ENCODE measurements at regions not wholly inside any gene's neighbourhood (a gene's known extent, or its start where the extent isn't known, plus 50 kb on each side); places are given as distances from the start of the nearest gene placed in this dataset.

GRCh38 chr18:65547046-65547445, 203.8 kb upstream of the CDH7 start:
- DNase-seq, result no peak

DNA sequence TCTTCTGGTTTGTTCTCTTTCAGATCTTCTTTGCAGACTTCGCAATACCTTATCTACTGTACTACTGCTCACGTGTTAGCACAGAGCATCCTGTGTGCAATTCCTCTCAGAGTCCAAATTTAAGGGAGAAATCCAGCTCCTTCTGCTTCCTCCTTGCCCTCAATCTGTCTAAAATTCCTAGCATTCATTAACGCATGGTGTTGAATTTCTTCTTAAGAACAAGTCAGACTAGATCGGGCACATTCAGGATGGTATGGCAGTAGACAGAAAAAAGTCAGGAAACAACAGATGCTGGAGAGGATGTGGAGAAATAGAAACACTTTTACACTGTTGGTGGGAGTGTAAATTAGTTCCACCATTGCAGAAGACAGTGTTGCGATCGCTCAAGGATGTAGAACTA, 206.1 kb upstream of the CDH7 start:
- DNase-seq, result no peak

DNA sequence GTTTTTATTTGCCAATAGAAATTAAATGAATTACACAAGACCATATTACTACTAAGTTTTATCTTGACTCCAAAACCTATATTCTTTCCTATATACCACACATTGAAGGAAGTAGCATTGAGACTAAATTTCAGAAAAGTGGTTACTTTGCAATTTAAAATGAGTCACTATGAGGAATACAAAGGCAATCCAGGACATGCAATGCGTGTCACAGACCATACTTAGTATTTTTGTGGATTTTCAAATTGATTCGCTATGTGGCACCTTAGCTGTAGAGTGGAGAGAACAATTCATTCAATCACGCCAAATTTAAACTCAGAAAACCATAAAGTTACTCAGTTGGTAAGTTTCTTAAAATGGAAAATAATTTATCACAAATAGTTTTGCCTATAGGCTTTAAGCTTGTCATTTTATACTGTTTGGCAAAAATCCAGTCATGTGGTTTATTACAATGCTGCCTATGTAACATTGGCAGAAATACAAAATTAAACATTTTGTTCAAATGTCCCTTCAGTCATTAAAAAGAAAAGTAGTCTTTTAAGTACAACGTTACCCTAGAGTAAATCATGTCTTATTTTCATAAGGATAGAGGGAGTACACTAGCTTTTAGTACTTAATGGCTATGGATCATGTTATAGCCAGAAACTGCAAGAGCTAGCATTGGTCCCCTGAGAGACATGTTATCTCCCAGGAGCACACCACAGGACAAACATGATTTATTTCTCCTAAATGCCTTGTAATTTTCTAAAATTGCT, 222.8 kb upstream of the CDH7 start:
- DNase-seq, result no peak

DNA sequence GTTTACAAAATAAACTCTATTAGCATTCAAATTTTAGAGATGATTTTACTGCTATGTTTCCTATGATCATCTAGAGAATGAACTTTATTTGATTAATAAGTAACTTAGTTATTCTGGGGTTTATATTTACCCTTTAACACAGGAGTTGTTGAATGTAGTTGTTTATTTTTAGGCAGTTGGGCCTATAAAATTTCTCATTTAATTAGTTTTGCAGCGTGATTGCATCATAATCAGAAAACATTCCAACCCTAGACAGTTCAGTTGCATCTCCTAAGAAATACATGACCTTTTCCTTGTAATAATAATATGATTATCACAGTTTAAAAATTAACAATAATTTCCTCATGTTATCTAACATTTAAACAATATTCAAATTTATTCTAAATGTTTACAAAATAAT, 224.7 kb upstream of the CDH7 start:
- no peak for DNase-seq

GRCh38 chr18:65523461-65523860, 227.4 kb upstream of the CDH7 start:
- DNase-seq, result no peak

- no peak for DNase-seq
Observed at GRCh38 chr18:65522907-65523306, 227.9 kb upstream of the CDH7 start.

- no peak for DNase-seq
Observed at GRCh38 chr18:65516209-65516608, 234.6 kb upstream of the CDH7 start.

DNA sequence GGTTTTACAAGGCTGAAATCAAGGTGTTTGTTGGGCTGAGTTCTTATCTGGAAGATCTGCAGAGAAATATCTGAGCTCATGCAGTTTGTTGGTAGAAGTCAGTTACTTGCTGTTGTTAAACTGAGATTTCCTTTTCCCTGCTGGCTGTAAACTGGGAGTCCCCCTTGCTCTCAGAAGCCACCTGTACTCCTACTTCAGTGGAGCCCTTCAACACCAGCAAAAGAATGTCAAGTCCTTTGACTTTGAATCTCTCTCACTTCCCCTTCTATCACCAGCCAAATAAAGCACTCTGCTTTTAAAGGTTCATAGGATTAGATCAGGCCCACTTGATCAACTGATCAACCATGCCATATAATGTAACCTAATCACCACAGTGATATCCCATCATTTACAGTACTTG, 252.2 kb upstream of the CDH7 start:
- no peak for DNase-seq

- no peak for DNase-seq
Observed at GRCh38 chr18:65487569-65487968, 263.2 kb upstream of the CDH7 start.

- DNase-seq, result peak; percentile 30
Observed at GRCh38 chr18:65477455-65477854, 273.4 kb upstream of the CDH7 start.

- DNase-seq, result no peak
Observed at GRCh38 chr18:65468881-65469280, 281.9 kb upstream of the CDH7 start.

GRCh38 chr18:65464361-65464760, 286.5 kb upstream of the CDH7 start:
- peak; percentile 26 for DNase-seq

DNA sequence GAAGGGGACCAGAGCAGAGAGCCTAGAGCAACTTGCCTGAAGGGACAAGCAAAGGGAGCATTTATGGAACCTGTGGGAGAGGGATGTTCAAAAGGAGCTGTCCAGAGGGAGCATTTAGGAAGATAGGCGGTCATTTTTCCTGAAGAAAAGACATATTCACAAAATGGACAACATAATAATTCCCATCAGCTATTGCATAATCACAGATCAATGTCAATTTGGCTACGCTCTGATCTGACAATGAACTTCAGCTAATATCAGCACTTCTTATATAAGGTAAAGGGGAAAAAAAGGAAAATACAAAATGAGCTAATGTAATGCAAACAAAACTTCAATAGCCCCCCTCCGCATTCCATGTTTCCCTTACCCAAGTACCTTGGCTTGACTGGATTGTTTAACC, 291.1 kb upstream of the CDH7 start:
- DNase-seq, result no peak

DNA sequence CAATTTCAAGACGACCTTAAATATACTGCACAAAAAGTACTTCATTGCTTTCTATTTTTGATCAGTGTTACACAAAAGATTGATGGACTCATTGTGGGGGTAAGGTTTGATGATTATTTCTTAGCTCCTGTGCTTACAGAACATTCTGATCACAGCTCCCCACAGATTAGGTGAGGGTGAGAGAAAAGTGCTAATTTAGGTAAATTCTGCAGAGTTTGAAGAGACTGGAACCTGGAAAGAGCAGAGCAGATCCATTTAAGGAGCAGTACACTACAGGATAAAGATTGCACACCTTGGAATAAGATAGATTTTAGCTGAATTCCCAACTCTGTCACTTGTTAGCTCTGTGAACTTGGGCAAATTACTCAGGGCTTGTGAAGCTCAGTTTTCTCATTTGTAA, 291.9 kb upstream of the CDH7 start:
- no peak for DNase-seq

DNA sequence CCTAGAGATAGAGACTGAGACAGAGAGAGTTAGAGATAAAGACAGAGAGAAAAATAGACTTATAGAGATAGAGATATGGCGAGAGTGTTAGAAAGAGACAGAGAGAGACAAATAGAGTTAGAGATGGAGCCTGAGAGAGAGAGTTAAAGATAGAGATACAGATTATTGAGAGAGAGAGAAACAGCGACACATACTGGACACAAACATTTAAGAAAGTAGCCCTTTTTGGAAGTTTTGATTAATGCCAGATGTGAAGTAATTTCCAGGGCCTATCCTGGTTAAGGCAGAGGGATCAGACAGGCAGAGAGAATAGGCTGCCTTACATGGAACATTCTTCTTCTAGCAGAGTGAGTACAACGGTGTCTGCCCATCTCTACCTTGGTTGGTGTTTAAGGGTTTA, 311.6 kb upstream of the CDH7 start:
- DNase-seq, result peak; percentile 44

GRCh38 chr18:65436430-65436829, 314.4 kb upstream of the CDH7 start:
- DNase-seq, result no peak

DNA sequence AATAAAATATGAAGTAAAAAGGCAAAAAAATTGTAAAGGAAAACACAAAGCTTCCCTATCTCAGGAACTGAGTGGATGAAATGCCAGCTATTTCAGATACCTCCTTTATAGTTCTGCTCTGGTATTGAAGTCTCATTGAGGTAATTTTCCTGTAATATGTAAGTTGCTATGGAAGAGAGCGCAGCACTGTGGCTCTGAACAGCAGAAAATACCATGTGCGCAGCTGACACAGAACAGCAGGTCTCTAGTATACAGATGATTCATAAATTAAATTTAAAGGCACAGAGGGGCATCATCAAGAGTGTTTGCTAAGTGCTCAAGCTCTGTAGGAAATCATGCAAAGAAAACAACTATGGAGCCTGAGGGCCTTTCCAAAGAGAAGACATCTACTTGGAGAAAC, 315.3 kb upstream of the CDH7 start:
- no peak for DNase-seq

GRCh38 chr18:65429601-65430000, 321.2 kb upstream of the CDH7 start:
- DNase-seq, result no peak

DNA sequence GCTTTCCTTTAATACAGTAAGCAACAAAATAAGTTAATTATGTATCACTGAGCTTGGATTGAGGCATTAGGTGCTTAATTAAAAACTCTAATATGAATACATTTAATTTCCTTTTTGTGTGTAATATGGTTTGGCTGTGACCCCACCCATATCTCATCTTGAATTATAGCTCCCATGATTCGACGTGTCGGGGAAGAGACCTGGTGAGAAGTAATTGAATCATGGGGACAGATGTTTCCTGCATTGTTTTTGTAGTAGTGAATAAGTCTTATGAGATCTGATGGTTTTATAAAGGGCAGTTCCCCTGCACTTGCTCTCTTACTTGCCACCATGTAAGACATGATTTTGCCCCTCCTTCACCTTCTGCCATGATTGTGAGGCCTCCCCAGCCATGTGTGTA, 325.4 kb upstream of the CDH7 start:
- DNase-seq, result no peak

- DNase-seq, result no peak
Observed at GRCh38 chr18:65423776-65424175, 327.0 kb upstream of the CDH7 start.

GRCh38 chr18:65422544-65423136, 328.2 kb upstream of the CDH7 start:
- no peak for DNase-seq

DNA sequence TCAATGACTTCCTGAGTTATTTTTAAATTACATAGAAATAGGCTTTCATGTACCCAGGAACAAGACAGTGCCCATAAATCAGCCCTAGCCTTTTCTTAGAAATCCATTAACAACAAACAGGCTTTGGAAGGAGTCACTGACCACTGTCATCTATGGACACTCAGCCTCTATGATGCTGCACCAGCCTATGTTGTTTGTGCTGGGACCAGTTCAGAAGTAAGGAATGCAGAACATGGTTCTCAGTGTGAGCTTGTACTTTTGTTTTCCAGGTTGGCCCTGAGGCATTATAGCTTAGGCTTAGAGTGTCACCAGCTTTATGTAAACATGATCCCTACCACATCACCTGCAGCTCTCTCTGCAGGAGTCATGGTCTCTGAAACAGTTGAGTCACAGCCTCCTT, 335.7 kb upstream of the CDH7 start:
- no peak for DNase-seq

- no peak for DNase-seq
Observed at GRCh38 chr18:65414501-65414900, 336.3 kb upstream of the CDH7 start.

DNA sequence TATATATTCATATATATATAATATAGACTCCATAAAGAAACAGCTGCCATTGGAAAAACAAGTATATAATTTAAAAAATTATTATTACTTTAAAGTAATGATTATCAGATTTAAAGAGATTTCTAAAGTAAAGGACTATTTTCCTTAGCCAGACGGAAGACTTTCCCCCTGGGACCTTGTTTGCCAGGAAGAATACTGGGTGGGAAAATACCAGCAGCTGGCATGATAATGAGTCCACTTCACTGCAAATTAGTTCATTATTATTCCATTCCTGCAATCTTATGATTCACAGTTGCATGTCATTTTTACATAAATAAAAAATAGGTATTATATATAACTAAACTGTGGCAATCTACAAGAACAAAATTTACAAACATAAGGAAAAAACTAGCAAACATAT, 339.8 kb upstream of the CDH7 start:
- no peak for DNase-seq

All from muscle of arm (tissue), 1 donor.